GM10248 (cell line): ENCODE measurements at regions not wholly inside any gene's neighbourhood (a gene's known extent, or its start where the extent isn't known, plus 50 kb on each side); places are given as distances from the start of the nearest gene placed in this dataset.

ENCODE experiments used
- CTCF ChIA-PET: fragments of 300-600 bp; sonication (Branson Sonifier 250); formaldehyde crosslinking; extraction: SDS; loops from one replicate; lab custom pipeline; 2021; ENCODE audit warnings: antibody characterized with exemption; lab: Yijun Ruan, JAX
- POLR2A ChIA-PET: fragments of 350-650 bp; sonication (Branson Sonifier 250); formaldehyde crosslinking; extraction: SDS; loops from one replicate; lab custom pipeline; 2020; ENCODE audit warnings: antibody characterized with exemption; lab: Yijun Ruan, JAX
- DNase-seq: peaks from one replicate; pipeline ENCODE4 v3.0.0; 2012; ENCODE audit errors: extremely low spot score
- CTCF ChIP-seq: IDR thresholded peaks from 2 replicates; pipeline ENCODE4 v1.5.1; 2012; ENCODE audit warnings: mild to moderate bottlenecking, low read depth; ENCODE audit errors: extremely low read depth, missing control alignments, control extremely low read depth

GRCh38 chr7:119888251-119888650 lies 384.7 kb upstream of the KCND2 start:
- CTCF ChIA-PET = no interaction called here
- TF ChIP-seq CTCF = no peak
- POLR2A ChIA-PET = no interaction called here
- no peak for DNase-seq

- CTCF ChIA-PET = interaction anchor here (0.8 kb wide), 1 partner anchor 10 kb away, joined by 3 read pairs; no protein-coding TSS in a partner anchor
- DNase-seq = no peak
- no peak for TF ChIP-seq CTCF
- POLR2A ChIA-PET = no interaction called here
These were observed 382.3 kb upstream of the KCND2 start for GRCh38 chr7:119890631-119891030.

- POLR2A ChIA-PET = no interaction called here
- no peak for DNase-seq
- no peak for TF ChIP-seq CTCF
- CTCF ChIA-PET = no interaction called here
These were observed 377.7 kb upstream of the KCND2 start for GRCh38 chr7:119895320-119895719.

- DNase-seq = no peak
- POLR2A ChIA-PET = no interaction called here
- no peak for TF ChIP-seq CTCF
- CTCF ChIA-PET = no interaction called here
These were observed 376.6 kb upstream of the KCND2 start for GRCh38 chr7:119896386-119896785.

- ChIA-PET POLR2A (no interaction called here), CTCF (interaction anchor here (1.4 kb wide), 2 partner anchors 20 to 29 kb away, joined by 3 read pairs; no protein-coding TSS in a partner anchor)
- DNase-seq = no peak
- no peak for TF ChIP-seq CTCF
These were observed 371.8 kb upstream of the KCND2 start for GRCh38 chr7:119900996-119901672.

- POLR2A ChIA-PET = no interaction called here
- CTCF ChIA-PET = no interaction called here
- no peak for DNase-seq
- TF ChIP-seq CTCF = no peak
These were observed 369.9 kb upstream of the KCND2 start for GRCh38 chr7:119903085-119903484.
